HS-27A (cell line): ENCODE measurements at regions not wholly inside any gene's neighbourhood (a gene's known extent, or its start where the extent isn't known, plus 50 kb on each side); places are given as distances from the start of the nearest gene placed in this dataset.

Source experiments
- DNase-seq: peaks from one replicate; pipeline ENCODE4 v3.0.0-alpha.2; 2012; ENCODE audit warnings: low read depth, missing footprints

DNA sequence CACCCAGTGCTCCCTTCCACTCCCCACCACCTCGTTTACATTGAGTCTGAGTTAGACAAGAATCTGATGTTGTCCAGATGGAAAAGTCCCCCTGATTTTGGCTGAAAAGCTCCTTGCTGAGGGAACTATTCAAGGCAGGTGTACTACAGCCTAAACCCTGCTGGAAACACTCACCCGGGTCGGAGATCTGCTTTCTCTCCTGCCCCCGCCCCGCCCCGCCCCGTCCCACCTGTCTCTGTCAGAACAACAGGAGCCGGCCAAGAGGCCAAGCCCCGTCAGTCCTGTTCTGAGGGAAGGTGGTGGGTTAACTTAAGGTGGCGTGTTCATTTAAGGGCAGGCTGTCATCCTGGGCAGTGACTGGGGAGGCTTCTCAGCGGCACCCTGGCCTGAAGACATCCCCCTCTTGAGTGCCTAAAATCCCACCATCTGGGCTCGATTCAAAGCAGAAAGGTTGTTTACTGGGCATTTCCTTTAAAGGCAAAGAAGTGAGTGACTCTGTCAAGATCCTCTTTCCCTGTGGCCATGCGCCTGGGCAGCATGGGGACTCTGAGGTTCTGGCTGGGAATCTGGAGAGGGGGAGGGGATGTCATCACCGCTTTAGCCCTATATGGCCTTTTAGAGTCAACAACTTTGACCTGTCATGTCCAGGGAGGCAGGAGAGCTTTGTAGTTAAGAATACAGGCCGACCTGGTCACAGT is 71.1 kb upstream of the NEURL1B start:
- DNase-seq, result no peak

DNA sequence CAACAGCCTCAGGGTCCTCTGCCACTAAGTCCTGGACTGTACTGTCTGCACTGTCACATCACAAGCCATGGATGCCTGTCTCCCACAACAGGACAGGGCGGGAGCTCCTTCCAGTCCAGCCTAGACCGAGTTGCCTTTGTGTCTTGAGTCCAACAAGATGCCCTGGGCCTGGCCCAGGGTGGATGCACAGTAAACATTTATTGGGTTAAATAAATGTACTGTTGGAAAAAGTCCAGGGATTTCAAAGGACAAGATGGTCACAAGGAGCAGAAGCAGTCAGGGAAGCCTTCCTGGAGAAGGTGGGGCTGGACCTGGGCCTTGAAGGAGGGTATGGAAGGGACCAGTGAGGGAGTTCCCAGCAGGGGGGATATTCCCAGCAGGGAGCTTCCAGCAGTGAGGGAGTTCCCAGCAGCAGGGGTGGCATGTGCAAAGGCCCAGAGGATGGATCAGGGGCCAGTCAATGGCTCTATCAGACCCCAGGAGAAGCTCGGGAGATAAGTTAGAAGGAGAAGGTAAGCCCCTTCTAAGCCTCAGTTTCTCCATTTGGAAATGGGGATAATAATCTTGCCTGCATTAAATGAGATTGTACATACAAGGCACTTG is 72.7 kb upstream of the NEURL1B start:
- no peak for DNase-seq

GRCh38 chr5:172567843-172568242 is 73.2 kb upstream of the NEURL1B start:
- DNase-seq, result no peak

DNA sequence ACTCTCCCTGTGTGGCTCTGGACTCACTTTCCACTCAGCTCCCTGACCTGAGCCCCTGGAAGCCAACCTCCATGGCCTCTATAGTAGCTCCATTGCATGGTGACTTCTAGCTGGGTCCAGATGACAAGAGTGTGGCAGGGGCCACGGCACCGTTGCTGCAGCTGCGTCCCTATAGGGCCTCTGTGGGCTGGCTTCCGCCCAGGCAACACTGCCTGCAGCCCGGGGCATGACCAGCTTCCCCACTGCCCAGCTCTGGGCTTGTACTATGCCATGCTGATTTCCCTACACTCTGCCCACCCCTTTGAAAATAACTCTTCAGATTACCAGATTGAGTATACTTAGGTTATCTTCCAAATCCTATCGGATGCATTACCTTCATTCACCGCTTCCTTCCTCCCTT is 73.8 kb upstream of the NEURL1B start:
- DNase-seq, result no peak

GRCh38 chr5:172565931-172566665 is 75.0 kb upstream of the NEURL1B start:
- no peak for DNase-seq

DNA sequence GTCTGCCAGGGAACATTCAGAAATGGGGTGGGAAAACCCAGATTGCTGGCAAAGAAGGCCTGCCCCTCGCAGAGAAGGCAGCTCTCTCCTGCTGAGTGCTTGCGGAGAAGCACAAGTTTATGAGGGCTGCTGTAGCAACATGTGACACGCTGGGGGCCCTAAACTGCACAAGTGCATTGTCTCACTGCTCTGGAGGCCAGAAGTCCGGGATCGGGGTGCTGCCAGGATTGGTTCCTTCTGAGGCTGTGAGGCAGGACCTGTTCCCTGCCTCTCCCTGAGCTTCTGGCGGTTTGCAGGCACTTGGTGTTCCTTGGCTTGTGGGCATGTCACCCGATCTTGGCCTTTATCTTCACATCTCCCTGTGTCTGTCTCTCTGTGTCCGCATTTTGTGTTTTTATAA is 75.6 kb upstream of the NEURL1B start:
- DNase-seq, result no peak

DNA sequence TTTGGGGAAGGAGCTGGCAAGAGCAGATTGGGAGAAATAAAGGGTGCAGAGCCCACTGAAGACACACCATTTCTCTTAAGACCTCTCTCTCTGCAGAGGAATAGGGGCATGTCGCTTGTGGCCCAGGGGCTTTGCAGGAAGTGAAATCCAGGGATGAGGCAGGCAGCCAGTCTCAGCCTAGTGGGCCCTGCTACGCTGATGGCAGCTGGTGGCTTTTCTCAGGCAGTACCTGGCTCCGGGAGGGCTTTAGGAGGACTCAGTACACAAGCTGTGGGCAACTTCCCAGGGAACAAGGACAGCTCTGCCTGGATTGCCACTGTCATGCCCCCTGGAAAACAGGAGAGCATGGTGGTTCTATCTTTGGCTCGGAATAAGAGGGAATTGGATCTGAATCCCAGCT is 76.2 kb upstream of the NEURL1B start:
- DNase-seq, result no peak

GRCh38 chr5:172564188-172564587 is 76.9 kb upstream of the NEURL1B start:
- DNase-seq, result no peak

DNA sequence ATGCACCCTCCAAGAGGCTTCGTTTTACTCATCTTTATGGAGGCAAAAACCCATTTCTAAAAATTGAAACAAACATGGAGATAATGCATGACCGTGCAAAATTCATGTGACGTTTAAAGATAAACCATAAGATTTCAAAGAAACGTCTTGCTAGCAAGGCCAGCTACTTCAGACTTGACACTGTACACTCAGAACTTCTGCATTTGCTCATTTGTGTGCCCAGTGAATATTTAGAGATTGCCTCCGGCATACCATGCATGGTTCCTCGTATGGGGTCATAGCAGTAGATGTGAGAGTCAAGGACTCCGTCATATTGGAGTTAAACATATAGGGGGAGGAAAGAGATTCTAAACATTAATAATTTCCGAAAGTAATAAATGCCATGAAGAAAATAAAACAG is 78.6 kb upstream of the NEURL1B start:
- no peak for DNase-seq

DNA sequence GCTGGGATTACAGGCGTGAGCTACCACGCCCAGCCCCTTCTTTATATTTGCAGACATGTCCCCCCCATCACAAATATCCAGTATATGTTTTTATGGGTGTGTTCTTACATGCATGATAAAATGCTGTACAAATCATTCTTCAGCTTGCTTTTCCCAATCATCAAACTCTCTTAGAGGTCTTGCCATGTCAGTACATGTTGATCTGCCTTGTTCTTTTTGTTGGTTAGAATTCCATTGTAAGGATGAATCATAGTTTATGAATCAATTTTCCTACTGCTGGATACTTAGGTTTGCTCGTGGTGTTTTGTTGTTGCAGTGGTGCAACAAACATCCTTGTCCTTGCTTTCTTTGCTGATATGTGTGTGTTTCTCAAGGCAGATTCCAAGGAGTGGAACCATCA is 79.9 kb upstream of the NEURL1B start:
- no peak for DNase-seq

GRCh38 chr5:172559004-172559932 is 81.8 kb upstream of the NEURL1B start:
- peak; percentile 46 for DNase-seq

DNA sequence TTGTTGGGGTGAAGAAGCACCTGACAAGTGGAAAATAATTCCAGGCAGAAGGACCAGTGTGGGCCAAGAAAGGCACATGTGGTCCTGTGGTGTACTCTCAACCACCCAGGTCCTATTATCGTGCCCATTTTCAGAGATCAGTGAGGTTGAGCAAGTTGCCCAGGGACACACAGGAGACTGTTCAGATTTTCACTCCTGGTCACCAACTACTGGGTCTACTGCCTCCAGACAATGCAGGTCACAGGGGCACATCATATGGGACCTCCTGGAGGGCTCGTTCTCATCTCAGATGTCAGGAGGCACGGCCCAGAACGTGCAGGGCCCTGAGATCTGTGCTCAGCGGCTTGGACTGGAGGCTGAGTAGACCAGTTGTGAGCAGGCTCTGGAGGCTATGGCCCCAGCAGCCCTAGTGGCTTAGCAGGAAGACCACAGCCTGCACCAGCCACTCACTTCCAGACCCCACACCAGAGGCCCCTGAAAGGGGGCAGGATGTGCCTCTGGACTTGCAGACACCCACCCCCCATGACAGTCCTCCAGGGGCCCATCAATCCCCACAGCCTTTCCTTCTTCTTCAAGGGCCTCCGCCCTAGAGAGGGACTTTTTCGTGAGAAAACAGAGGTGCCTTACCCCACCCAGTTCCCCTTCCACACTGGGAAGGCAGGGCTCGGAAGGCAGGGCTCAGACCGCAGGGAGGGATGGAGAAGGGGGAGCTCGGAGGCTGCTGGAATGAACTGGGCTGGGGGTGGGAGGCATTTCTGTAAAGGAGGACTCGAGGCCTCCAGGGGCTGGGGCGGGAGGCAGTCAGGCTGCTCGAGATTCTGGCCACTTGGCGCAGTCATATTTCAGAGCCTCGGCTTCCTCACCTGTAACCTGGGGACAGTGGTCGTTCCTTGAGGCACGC is 82.7 kb upstream of the NEURL1B start:
- no peak for DNase-seq

- no peak for DNase-seq
These were observed 84.0 kb upstream of the NEURL1B start for GRCh38 chr5:172556971-172557461.

DNA sequence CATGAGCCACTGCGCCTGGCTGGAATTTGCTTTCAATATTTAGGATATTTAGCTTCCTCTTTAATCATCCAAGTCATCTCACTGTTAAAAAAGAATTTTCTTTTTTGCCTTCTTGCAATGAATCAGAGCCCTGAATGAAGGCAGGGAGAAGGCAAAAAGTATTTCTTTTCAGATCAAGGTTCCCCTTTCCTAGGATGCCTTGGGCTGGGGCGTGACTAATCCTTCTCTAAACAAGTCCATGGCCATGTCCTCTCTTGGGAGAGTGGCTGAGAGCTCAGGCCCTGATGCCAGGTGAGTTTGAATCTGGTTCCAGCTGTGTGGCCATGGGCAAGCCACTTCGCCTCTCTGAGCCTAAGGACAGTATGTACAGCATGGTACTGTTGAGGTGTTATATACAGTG is 84.8 kb upstream of the NEURL1B start:
- DNase-seq, result no peak

GRCh38 chr5:172554562-172554961 is 86.5 kb upstream of the NEURL1B start:
- no peak for DNase-seq

GRCh38 chr5:172553903-172554302 is 87.2 kb upstream of the NEURL1B start:
- no peak for DNase-seq

DNA sequence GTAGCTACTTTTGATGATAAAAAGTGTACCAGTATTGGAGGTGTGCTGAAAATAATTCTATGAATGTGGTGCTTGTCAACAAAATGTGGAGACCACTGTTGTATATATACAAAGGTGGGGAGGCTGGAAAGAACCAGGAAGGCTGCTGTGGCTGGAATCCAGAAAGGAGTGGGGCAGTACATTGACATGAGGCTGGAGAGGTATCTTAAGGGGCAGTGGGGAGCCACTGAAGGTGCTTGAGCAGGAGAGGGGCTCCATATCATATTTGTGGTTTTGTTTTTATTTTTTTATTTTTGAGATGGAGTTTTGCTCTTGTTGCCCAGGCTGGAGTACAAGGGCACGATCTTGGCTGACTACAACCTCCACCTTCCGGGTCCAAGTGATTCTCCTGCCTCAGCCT is 87.9 kb upstream of the NEURL1B start:
- DNase-seq, result no peak

DNA sequence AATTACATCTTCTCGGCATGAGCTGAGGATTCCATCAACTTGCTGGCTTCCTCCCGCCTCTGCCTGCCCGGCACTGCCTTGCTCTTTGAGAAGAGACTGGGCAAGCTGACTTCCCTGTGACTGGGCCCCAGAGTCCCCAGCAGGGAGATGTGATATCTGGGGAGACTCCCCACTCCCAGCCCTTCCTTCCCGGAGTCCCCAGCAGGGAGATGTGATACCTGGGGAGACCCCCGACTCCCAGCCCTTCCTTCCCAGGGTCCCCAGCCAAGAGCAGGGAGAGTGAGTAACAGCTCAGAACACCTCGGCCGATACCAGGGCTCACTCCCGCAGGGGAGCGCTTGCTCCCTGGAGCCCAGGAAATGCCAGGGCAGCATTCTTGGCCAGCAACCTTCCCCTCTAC is 90.1 kb upstream of the NEURL1B start:
- no peak for DNase-seq

- DNase-seq, result no peak
These were observed 90.8 kb upstream of the NEURL1B start for GRCh38 chr5:172550096-172550765.

- no peak for DNase-seq
These were observed 91.4 kb upstream of the NEURL1B start for GRCh38 chr5:172549696-172550095.
